Endothelial cell (in vitro differentiated cells): ENCODE measurements at regions not wholly inside any gene's neighbourhood (a gene's known extent, or its start where the extent isn't known, plus 50 kb on each side); places are given as distances from the start of the nearest gene placed in this dataset.
"Not testable (repeated sequence)": the region's sequence is repeated elsewhere in the genome, so short reads cannot be mapped to it uniquely, and the experiment has no call there.

Experiments used
- DNase-seq: peaks from one replicate; pipeline ENCODE4 v3.0.0; 2021; ENCODE audit warnings: low spot score
- H3K27ac Mint-ChIP-seq: one replicate; pipeline ENCODE4 v1.8.0; 2021; ENCODE audit warnings: mixed read lengths, inconsistent platforms; ENCODE audit not compliant: unreplicated experiment
- H3K27me3 Mint-ChIP-seq: one replicate; pipeline ENCODE4 v1.8.0; 2021; ENCODE audit warnings: mild to moderate bottlenecking, moderate library complexity, mixed read lengths, inconsistent platforms; ENCODE audit not compliant: unreplicated experiment
- H3K36me3 Mint-ChIP-seq: one replicate; pipeline ENCODE4 v1.8.0; 2021; ENCODE audit warnings: mild to moderate bottlenecking, low read depth, mixed read lengths, inconsistent platforms; ENCODE audit not compliant: unreplicated experiment
- H3K4me1 Mint-ChIP-seq: one replicate; pipeline ENCODE4 v1.8.0; 2021; ENCODE audit warnings: mild to moderate bottlenecking, mixed read lengths, inconsistent platforms; ENCODE audit not compliant: unreplicated experiment
- H3K4me3 Mint-ChIP-seq: one replicate; pipeline ENCODE4 v1.8.0; 2021; ENCODE audit warnings: mild to moderate bottlenecking, mixed read lengths, inconsistent platforms; ENCODE audit not compliant: unreplicated experiment
- H3K9me3 Mint-ChIP-seq: one replicate; pipeline ENCODE4 v1.8.0; 2021; ENCODE audit warnings: mixed read lengths, inconsistent platforms; ENCODE audit not compliant: unreplicated experiment
- TF ChIP-seq, protein P1 (sequence below): fragments of 200-600 bp; sonication (generic); IDR thresholded peaks from one replicate; pipeline ENCODE4 v1.5.0; 2021; ENCODE audit warnings: antibody characterized with exemption; ENCODE audit not compliant: unreplicated experiment

DNA sequence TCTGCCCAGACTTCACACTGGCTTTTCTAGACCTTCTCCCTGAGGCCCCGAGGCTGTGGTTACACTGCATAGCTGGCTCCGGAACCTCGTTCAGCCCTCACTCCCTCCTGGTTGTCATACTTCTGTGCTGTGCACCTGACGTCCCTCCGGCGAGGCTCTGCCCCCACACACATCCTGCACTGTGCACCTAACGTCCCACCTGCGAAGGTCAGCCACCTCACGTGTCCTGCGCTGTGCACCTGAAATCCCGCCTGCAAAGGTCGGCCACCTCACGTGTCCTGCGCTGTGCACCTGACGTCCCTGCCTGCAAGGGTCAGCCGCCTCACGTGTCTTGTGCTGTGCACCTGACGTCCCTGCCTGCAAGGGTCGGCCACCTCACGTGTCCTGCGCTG, 111.0 kb upstream of the FRMD1 start:
- H3K4me3 Mint-ChIP-seq = no peak overlapping the region
- TF ChIP-seq, protein P1, sequence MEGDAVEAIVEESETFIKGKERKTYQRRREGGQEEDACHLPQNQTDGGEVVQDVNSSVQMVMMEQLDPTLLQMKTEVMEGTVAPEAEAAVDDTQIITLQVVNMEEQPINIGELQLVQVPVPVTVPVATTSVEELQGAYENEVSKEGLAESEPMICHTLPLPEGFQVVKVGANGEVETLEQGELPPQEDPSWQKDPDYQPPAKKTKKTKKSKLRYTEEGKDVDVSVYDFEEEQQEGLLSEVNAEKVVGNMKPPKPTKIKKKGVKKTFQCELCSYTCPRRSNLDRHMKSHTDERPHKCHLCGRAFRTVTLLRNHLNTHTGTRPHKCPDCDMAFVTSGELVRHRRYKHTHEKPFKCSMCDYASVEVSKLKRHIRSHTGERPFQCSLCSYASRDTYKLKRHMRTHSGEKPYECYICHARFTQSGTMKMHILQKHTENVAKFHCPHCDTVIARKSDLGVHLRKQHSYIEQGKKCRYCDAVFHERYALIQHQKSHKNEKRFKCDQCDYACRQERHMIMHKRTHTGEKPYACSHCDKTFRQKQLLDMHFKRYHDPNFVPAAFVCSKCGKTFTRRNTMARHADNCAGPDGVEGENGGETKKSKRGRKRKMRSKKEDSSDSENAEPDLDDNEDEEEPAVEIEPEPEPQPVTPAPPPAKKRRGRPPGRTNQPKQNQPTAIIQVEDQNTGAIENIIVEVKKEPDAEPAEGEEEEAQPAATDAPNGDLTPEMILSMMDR = no peak
- H3K27me3 Mint-ChIP-seq = peaks cover 15% of the 10 kb centered on the region
- no peaks in the 10 kb centered on the region for H3K36me3 Mint-ChIP-seq
- H3K27ac Mint-ChIP-seq = no peak overlapping the region
- H3K9me3 Mint-ChIP-seq = no peaks in the 10 kb centered on the region
- no peaks in the 10 kb centered on the region for H3K4me1 Mint-ChIP-seq
- no peak for DNase-seq

DNA sequence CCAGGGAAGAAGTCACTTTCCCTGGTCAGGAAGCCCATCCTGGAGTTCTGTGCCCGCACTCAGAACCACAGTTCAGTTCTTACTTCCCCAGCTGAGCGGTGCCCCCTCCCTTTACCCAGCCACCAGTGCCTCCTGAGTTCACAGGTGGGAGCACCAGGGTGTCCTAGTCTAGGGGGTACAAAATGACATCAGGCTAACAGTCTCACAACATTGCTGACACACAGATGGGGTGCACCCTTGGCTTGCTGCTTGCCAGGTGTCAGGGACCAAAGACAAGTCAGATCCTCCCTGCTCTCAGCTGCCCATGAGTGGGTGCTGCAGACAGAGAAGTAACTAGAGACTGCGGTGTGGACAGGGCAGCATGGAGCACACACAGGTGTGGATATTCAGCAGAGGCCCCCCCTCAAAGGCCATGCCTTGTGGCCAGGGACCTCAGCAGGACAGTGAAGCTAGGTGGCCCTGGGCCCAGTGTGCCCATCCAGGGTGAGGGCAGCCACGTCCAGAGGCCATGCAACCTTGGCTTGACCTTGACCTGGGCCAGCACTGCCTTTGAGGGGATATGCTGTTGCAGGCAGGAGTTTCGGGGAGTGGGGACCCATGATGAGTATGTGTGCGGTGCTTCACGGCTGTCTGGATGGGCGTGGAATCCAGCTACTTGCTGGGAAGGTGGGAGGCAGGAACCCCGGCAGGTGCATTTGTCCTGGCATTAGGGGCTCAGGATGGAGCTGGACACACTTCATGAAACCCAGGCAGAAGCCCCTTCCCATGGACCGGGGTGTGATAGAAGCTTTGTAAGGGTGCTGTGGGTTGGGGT, 110.4 kb upstream of the FRMD1 start:
- H3K36me3 Mint-ChIP-seq = no peaks in the 10 kb centered on the region
- no peak overlapping the region for H3K4me3 Mint-ChIP-seq
- no peaks in the 10 kb centered on the region for H3K4me1 Mint-ChIP-seq
- peaks cover 12% of the 10 kb centered on the region for H3K27me3 Mint-ChIP-seq
- no peak for DNase-seq
- no peaks in the 10 kb centered on the region for H3K9me3 Mint-ChIP-seq
- no peak overlapping the region for H3K27ac Mint-ChIP-seq
- TF ChIP-seq, protein P1 = no peak

DNA sequence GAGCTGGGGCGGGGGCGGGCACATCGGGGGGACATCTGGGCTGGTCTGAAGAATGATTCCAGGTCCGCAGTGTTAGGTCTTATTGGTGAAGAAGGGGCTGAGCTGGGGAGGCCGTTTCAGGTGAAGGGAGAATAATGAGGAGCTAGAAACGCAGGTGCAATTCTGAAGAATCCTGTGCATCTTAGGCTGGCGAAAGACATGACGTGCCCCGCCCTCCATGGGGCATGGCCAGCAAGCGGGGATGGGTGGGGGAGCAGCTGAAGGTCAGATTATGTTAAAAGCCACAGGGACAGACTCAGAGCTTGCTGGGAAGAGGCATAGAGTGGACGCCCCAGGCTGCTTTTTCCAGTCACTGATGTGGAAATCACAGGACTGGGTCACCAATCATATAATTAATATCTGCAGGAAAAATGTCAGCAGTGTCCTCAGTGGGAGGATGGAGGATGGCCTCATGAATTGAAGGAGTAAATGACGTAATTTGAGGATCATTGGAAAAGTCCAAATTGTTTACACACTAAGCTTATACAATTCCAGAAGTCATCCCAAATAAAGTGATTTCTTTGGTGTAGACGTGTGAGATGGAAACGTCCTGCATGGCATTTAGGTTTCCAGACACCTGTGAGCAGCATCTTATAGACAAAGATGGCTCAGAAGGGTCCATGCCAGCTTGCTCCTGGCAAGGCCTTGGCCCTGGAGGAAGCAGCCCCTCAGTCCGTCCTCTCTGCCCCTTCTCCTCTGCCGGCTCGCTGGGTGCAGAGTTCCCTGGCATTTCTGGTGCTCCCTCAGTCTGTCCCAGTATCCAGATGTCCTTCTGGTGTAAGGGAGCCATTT, 109.6 kb upstream of the FRMD1 start:
- no peak overlapping the region for H3K4me3 Mint-ChIP-seq
- no peak for DNase-seq
- H3K27me3 Mint-ChIP-seq = peaks cover 12% of the 10 kb centered on the region
- no peaks in the 10 kb centered on the region for H3K36me3 Mint-ChIP-seq
- no peaks in the 10 kb centered on the region for H3K9me3 Mint-ChIP-seq
- H3K4me1 Mint-ChIP-seq = no peaks in the 10 kb centered on the region
- TF ChIP-seq, protein P1 = no peak
- H3K27ac Mint-ChIP-seq = no peak overlapping the region

- Mint-ChIP-seq H3K27ac (no peak overlapping the region), H3K27me3 (peaks cover 8% of the 10 kb centered on the region), H3K36me3 (no peaks in the 10 kb centered on the region), H3K4me3 (no peak overlapping the region), H3K9me3 (no peaks in the 10 kb centered on the region), H3K4me1 (no peaks in the 10 kb centered on the region)
- no peak for DNase-seq
- TF ChIP-seq, protein P1 = no peak
These were observed 107.4 kb upstream of the FRMD1 start for GRCh38 chr6:168186438-168186837.

DNA sequence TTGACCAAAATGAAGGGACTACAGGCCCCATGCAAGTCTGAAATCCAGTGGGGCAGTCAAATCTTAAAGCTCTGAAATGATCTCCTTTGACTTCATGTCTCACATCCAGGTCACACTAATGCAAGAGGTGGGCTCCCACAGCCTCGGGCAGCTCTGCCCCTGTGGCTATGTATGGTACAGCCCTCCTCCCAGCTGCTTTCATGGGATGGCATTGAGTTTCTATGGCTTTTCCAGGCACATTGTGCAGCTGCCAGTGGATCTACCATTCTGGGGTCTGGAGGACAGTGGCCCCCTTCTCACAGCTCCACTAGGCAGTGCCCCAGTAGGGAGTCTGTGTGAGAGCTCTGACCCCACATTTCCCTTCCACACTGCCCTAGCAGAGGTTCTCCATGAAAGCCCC, 107.0 kb upstream of the FRMD1 start:
- H3K4me1 Mint-ChIP-seq, H3K4me3 Mint-ChIP-seq, DNase-seq, H3K27me3 Mint-ChIP-seq, H3K9me3 Mint-ChIP-seq, H3K36me3 Mint-ChIP-seq, H3K27ac Mint-ChIP-seq: not testable (repeated sequence)
